Smooth muscle cell (in vitro differentiated cells): ENCODE measurements at regions not wholly inside any gene's neighbourhood (a gene's known extent, or its start where the extent isn't known, plus 50 kb on each side); places are given as distances from the start of the nearest gene placed in this dataset.
"Not testable (repeated sequence)": the region's sequence is repeated elsewhere in the genome, so short reads cannot be mapped to it uniquely, and the experiment has no call there.

Experiments
- DNase-seq: peaks from one replicate; lab custom pipeline; 2025; ENCODE audit not compliant: unreplicated experiment; lab: John Stamatoyannopoulos, UW
- H2AFZ ChIP-seq: fragments of 200-600 bp; sonication (generic); 2 replicates; pipeline ENCODE4 v1.6.0; 2016; ENCODE audit warnings: antibody characterized with exemption, low read depth, mild to moderate bottlenecking
- H3F3A ChIP-seq: fragments of 200-600 bp; sonication (generic); 2 replicates; pipeline ENCODE4 v1.6.0; 2017; ENCODE audit warnings: antibody characterized with exemption, low read depth
- H3K27ac ChIP-seq: fragments of 200-600 bp; sonication (generic); 2 replicates; pipeline ENCODE4 v1.5.1; 2016; ENCODE audit warnings: low read depth, mild to moderate bottlenecking
- H3K27me3 ChIP-seq: fragments of 200-600 bp; sonication (generic); 2 replicates; pipeline ENCODE4 v1.6.1; 2016; ENCODE audit warnings: low read depth, mild to moderate bottlenecking
- H3K36me3 ChIP-seq: fragments of 200-600 bp; sonication (generic); 2 replicates; pipeline ENCODE4 v1.5.1; 2016; ENCODE audit warnings: low read depth
- H3K4me1 ChIP-seq: fragments of 200-600 bp; sonication (generic); 2 replicates; pipeline ENCODE4 v1.5.1; 2016; ENCODE audit warnings: low read depth
- H3K4me2 ChIP-seq: fragments of 200-600 bp; sonication (generic); 2 replicates; pipeline ENCODE4 v1.6.0; 2016; ENCODE audit warnings: mild to moderate bottlenecking
- H3K4me3 ChIP-seq: fragments of 200-600 bp; sonication (generic); 2 replicates; pipeline ENCODE4 v1.5.1; 2016; ENCODE audit warnings: mild to moderate bottlenecking
- H3K79me2 ChIP-seq: fragments of 200-600 bp; sonication (generic); 2 replicates; pipeline ENCODE4 v1.6.0; 2016; ENCODE audit warnings: low read depth, mild to moderate bottlenecking
- H3K9ac ChIP-seq: fragments of 200-600 bp; sonication (generic); 2 replicates; pipeline ENCODE4 v1.6.0; 2016; ENCODE audit warnings: low read depth
- H3K9me3 ChIP-seq: fragments of 200-600 bp; sonication (generic); replicated peaks from 2 replicates; pipeline ENCODE4 v1.5.1; 2016; ENCODE audit warnings: low read depth
- H4K20me1 ChIP-seq: fragments of 200-600 bp; sonication (generic); 2 replicates; pipeline ENCODE4 v1.6.0; 2016; ENCODE audit warnings: low read depth
- WGBS: methylation state at CpG from one replicate; pipeline ENCODE4 v1.1.7; 2016; ENCODE audit warnings: low lambda C conversion rate; 5-methylcytosine and 5-hydroxymethylcytosine counted together
- TF ChIP-seq, protein P1 (sequence below): fragments of 200-600 bp; sonication (generic); IDR thresholded peaks from 2 replicates; pipeline ENCODE4 v1.5.1; 2017; ENCODE audit warnings: borderline replicate concordance, mild to moderate bottlenecking, antibody characterized with exemption; ENCODE audit not compliant: insufficient read depth, poor library complexity, severe bottlenecking

DNA sequence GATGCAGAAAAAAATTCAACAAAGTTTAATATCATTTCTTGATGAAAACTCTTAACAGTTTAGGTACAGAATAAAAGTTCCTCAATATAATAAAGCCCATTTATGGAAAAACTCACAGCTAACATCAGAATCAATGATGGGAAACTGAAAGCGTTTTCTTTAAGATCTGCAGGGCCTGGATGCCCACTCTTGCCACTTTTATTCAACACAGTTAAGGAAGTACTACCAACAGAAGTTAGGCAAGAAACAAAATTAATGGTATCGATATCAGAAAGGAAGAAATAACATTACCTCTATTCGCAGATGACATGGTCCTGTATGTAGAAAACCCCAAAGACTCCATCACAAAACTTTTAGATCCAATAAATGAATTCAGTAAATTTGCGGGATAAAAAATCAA lies 542.4 kb upstream of the RGMB start:
- Histone ChIP-seq H4K20me1 (no peaks in the 10 kb centered on the region), H3K9me3 (peaks cover 4% of the 10 kb centered on the region), H3K79me2 (no peaks in the 10 kb centered on the region), H3F3A (no peaks in the 10 kb centered on the region), H3K9ac (no peak overlapping the region), H3K27ac (no peak overlapping the region), H3K27me3 (no peaks in the 10 kb centered on the region), H2AFZ (no peak overlapping the region), H3K4me2 (no peak overlapping the region), H3K36me3 (no peaks in the 10 kb centered on the region), H3K4me3 (no peak overlapping the region), H3K4me1 (no peaks in the 10 kb centered on the region)
- TF ChIP-seq, protein P1, sequence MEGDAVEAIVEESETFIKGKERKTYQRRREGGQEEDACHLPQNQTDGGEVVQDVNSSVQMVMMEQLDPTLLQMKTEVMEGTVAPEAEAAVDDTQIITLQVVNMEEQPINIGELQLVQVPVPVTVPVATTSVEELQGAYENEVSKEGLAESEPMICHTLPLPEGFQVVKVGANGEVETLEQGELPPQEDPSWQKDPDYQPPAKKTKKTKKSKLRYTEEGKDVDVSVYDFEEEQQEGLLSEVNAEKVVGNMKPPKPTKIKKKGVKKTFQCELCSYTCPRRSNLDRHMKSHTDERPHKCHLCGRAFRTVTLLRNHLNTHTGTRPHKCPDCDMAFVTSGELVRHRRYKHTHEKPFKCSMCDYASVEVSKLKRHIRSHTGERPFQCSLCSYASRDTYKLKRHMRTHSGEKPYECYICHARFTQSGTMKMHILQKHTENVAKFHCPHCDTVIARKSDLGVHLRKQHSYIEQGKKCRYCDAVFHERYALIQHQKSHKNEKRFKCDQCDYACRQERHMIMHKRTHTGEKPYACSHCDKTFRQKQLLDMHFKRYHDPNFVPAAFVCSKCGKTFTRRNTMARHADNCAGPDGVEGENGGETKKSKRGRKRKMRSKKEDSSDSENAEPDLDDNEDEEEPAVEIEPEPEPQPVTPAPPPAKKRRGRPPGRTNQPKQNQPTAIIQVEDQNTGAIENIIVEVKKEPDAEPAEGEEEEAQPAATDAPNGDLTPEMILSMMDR = no peak
- WGBS = 71% methylated on average over 4 of the region's 4 CpGs
- no peak for DNase-seq

DNA sequence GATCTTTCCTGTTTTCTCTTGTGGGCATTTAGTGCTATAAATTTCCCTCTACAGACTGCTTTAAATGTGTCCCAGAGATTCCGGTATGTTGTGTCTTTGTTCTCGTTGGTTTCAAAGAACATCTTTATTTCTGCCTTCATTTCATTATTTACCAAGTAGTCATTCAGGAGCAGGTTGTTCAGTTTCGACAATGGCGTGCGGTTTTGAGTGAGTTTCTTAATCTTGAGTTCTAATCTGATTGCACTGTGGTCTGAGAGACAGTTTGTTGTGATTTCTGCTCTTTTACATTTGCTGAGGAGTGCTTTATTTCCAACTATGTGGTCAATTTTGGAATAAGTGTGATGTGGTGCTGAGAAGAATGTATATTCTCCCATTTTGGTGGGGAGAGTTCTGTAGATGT lies 535.7 kb upstream of the RGMB start:
- DNase-seq, H3K9me3 ChIP-seq, H3K4me3 ChIP-seq, H3F3A ChIP-seq, H2AFZ ChIP-seq, H3K27me3 ChIP-seq, H3K4me2 ChIP-seq, H3K79me2 ChIP-seq, H4K20me1 ChIP-seq, H3K27ac ChIP-seq, H3K4me1 ChIP-seq, H3K9ac ChIP-seq, H3K36me3 ChIP-seq: not testable (repeated sequence)
- WGBS = 89% methylated on average over 5 of the region's 5 CpGs

DNA sequence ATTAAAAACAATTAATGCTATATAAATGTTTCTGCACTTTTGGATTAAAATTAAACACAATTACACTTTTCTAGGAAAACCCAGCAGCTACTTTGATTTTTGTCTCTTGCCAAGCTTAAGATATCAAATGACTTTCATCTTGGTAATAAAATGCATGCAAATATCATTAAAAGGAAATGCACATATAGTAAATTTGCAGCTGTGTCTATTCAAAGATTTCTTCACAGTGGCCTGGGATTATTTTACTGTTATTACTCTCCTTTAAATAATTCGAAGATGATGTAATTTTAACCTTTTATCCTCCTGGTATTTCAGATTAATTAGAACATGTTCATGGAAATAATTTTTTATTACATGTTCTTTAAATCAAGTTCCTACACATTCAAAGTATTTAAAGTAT lies 529.5 kb upstream of the RGMB start:
- Histone ChIP-seq H3K27ac (no peak overlapping the region), H3K9ac (no peak overlapping the region), H3K4me3 (no peak overlapping the region), H3K4me1 (no peaks in the 10 kb centered on the region), H3F3A (no peaks in the 10 kb centered on the region), H3K9me3 (no peaks in the 10 kb centered on the region), H2AFZ (no peak overlapping the region), H3K4me2 (no peak overlapping the region), H3K27me3 (no peaks in the 10 kb centered on the region), H4K20me1 (no peaks in the 10 kb centered on the region), H3K79me2 (no peaks in the 10 kb centered on the region), H3K36me3 (no peaks in the 10 kb centered on the region)
- DNase-seq = no peak
- WGBS = 82% methylated on average over 1 of the region's 1 CpG
- TF ChIP-seq, protein P1 = no peak

DNA sequence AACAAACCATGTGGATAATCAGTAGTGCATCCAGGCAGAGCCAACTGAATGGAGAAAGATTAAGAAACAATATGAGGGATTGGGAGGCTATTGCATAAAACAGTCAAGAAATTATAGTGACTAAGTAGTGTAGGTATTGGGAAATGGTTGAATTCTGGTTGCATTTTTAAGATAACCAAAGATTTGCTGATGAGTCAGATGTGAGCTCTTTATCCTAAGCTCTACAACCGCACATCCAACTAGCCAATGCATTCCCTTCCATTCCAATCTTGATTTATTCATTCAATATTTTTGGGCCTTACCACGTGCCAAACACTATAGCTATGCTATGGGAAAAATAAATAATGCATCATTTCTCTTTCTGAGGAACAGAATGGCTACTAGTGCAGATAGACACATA lies 524.5 kb upstream of the RGMB start:
- Histone ChIP-seq H3K27ac (no peak overlapping the region), H3K9ac (no peak overlapping the region), H2AFZ (no peak overlapping the region), H3K9me3 (no peaks in the 10 kb centered on the region), H3K4me3 (no peak overlapping the region), H3K79me2 (no peaks in the 10 kb centered on the region), H3K4me1 (no peaks in the 10 kb centered on the region), H4K20me1 (no peaks in the 10 kb centered on the region), H3K36me3 (no peaks in the 10 kb centered on the region), H3K4me2 (peak overlapping the region; percentile 37), H3F3A (no peaks in the 10 kb centered on the region), H3K27me3 (no peaks in the 10 kb centered on the region)
- TF ChIP-seq, protein P1 = no peak
- no peak for DNase-seq
- WGBS = 38% methylated on average over 2 of the region's 2 CpGs
